Spleen (tissue), 7 donors: ENCODE measurements at regions not wholly inside any gene's neighbourhood (a gene's known extent, or its start where the extent isn't known, plus 50 kb on each side); places are given as distances from the start of the nearest gene placed in this dataset.

Source experiments
- CTCF ChIP-seq, 11 experiments: fragments of 200-600 bp in 7 of 11; fragments of 450-650 bp in 4 of 11; sonication (generic) in 4 of 11; IDR thresholded peaks in 8 of 11; conservative IDR thresholded peaks in 3 of 11; 1 replicate in 7 of 11; 2 replicates in 4 of 11; pipeline versions ENCODE4 v1.4.0 to v1.8.0; 2016 to 2021; ENCODE audit warnings: antibody characterized with exemption in 11 of 11, inconsistent platforms in 4 of 11, mild to moderate bottlenecking in 1 of 11
- POLR2A ChIP-seq, 3 donors: fragments of 450-650 bp; IDR thresholded peaks; one replicate each; pipeline ENCODE4 v1.5.1; 2017; ENCODE audit warnings: antibody characterized with exemption in 3 of 3, mild to moderate bottlenecking in 1 of 3
- POLR2AphosphoS5 ChIP-seq, 3 donors: sonication (generic); formaldehyde crosslinking; IDR thresholded peaks; one replicate each; pipeline ENCODE4 v1.5.1; 2017; ENCODE audit warnings: antibody characterized with exemption in 3 of 3
- donor health status: DM: no; HTN: no; CAD: no; lungs with moderate emphysema.
- donor health status: DM: no; HTN: no; CAD: no.
- donor health status: DM: no; HTN: no; CAD: no.

DNA sequence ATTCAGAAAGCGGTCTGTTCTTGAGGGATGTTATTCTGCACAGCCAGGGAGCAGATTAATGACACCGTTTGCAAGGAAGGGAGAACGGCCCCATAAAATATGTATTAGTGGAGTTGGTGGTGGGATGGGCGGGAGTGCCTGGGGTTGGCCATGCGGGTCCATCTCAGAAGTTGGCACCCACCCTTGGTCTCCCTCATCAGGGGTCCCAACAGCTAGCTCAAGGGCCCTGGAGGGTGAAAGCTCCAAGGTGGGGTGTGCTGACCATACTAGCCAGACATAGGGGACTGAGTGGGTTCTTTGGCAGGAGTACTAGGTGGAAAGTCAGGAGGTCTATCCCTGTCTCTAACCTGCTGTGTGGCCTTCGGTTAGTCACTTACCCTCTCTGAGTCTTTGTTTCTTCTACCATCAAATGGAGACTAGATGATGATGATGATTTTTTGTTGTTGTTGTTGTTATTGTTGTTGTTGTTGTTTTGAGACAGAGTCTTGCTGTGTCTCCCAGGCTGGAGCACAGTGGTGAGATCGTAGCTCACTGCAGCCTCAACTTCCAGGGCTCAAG lies 83.2 kb upstream of the BRD7 start:
- TF ChIP-seq POLR2AphosphoS5 (IDR thresholded peaks at IDR 0.05) (no peak), CTCF (IDR thresholded peaks at IDR 0.05 in 8 of 11, conservative IDR thresholded peaks at IDR 0.05 in 3 of 11) (no peak), POLR2A (IDR thresholded peaks at IDR 0.05) (no peak)
